Prostate gland (tissue), 2 donors: ENCODE measurements at regions not wholly inside any gene's neighbourhood (a gene's known extent, or its start where the extent isn't known, plus 50 kb on each side); places are given as distances from the start of the nearest gene placed in this dataset.

Experiments
- DNase-seq: peaks from one replicate; pipeline ENCODE4 v3.0.0-alpha.2; 2019; ENCODE audit warnings: low spot score
- H3K27ac ChIP-seq, 2 donors: fragments of 200-600 bp; sonication (generic); 2 replicates each; pipeline ENCODE4 v1.5.1; 2017 to 2019
- H3K27me3 ChIP-seq: fragments of 200-600 bp; sonication (generic); replicated peaks from 2 replicates; pipeline ENCODE4 v1.5.1; 2019; ENCODE audit not compliant: insufficient read depth
- H3K36me3 ChIP-seq, 2 donors: fragments of 200-600 bp; sonication (generic); 1 replicate in 1 of 2; 2 replicates in 1 of 2; pipeline versions ENCODE4 v1.5.1 to v1.8.1; 2017 to 2019
- H3K4me1 ChIP-seq: fragments of 200-600 bp; sonication (generic); replicated peaks from 2 replicates; pipeline ENCODE4 v1.5.1; 2019
- H3K4me3 ChIP-seq, 2 donors: fragments of 200-600 bp; sonication (generic); 2 replicates each; pipeline ENCODE4 v1.5.1; 2017 to 2019
- H3K9me3 ChIP-seq: fragments of 200-600 bp; sonication (generic); 2 replicates; pipeline ENCODE4 v1.5.1; 2017
- CTCF ChIP-seq, 4 experiments: fragments of 200-600 bp in 2 of 4; fragments of 450-650 bp in 2 of 4; sonication (generic) in 2 of 4; IDR thresholded peaks; 1 replicate in 3 of 4; 2 replicates in 1 of 4; pipeline ENCODE4 v1.5.1; 2016 to 2019; ENCODE audit warnings: antibody characterized with exemption in 4 of 4, mild to moderate bottlenecking in 2 of 4, moderate library complexity in 2 of 4
- POLR2A ChIP-seq: fragments of 450-650 bp; IDR thresholded peaks from one replicate; pipeline ENCODE4 v1.6.1; 2016; ENCODE audit warnings: antibody characterized with exemption, mild to moderate bottlenecking
- POLR2AphosphoS5 ChIP-seq: sonication (generic); formaldehyde crosslinking; IDR thresholded peaks from one replicate; pipeline ENCODE4 v1.6.1; 2017; ENCODE audit warnings: antibody characterized with exemption
- WGBS: methylation state at CpG from one replicate; pipeline ENCODE4 v1.1.5; 2018; 5-methylcytosine and 5-hydroxymethylcytosine counted together
- intact Hi-C: fragments of 100-400 bp; cut with DNase I; formaldehyde crosslinking; loops from one replicate; pipeline ENCODE4 v1.14.2; 2022

- H3K36me3 ChIP-seq = no peaks in the 10 kb centered on the region
- no peaks in the 10 kb centered on the region for H3K27me3 ChIP-seq
- no peak for TF ChIP-seq CTCF (IDR thresholded peaks at IDR 0.05)
- TF ChIP-seq POLR2AphosphoS5 = no peak
- no peak for TF ChIP-seq POLR2A
- DNase-seq = no peak
- H3K4me1 ChIP-seq = no peaks in the 10 kb centered on the region
- H3K4me3 ChIP-seq = no peak overlapping the region
- no peak overlapping the region for H3K27ac ChIP-seq
- intact Hi-C loops = no loop called here
- WGBS = 76% methylated on average over 3 of the region's 3 CpGs
- no peaks in the 10 kb centered on the region for H3K9me3 ChIP-seq
These were observed 229.1 kb upstream of the FAT1 start for GRCh38 chr4:186952709-186953108.

GRCh38 chr4:186953599-186954260, 230.1 kb upstream of the FAT1 start:
- no peaks in the 10 kb centered on the region for H3K4me1 ChIP-seq
- H3K27me3 ChIP-seq = no peaks in the 10 kb centered on the region
- no peaks in the 10 kb centered on the region for H3K9me3 ChIP-seq
- TF ChIP-seq CTCF (IDR thresholded peaks at IDR 0.05) = no peak
- TF ChIP-seq POLR2A = no peak
- TF ChIP-seq POLR2AphosphoS5 = no peak
- 85% methylated on average over 13 of the region's 13 CpGs for WGBS
- no peak overlapping the region for H3K27ac ChIP-seq
- intact Hi-C loops = no loop called here
- H3K4me3 ChIP-seq = no peak overlapping the region
- H3K36me3 ChIP-seq = no peaks in the 10 kb centered on the region
- DNase-seq = no peak

GRCh38 chr4:186954509-186954908, 230.9 kb upstream of the FAT1 start:
- DNase-seq = no peak
- H3K27me3 ChIP-seq = no peaks in the 10 kb centered on the region
- no peaks in the 10 kb centered on the region for H3K9me3 ChIP-seq
- WGBS = 91% methylated on average over 5 of the region's 5 CpGs
- no peak overlapping the region for H3K27ac ChIP-seq
- H3K4me1 ChIP-seq = no peaks in the 10 kb centered on the region
- H3K4me3 ChIP-seq = no peak overlapping the region
- no peaks in the 10 kb centered on the region for H3K36me3 ChIP-seq
- intact Hi-C loops = no loop called here
- TF ChIP-seq POLR2AphosphoS5 (no peak), CTCF (IDR thresholded peaks at IDR 0.05) (no peak), POLR2A (no peak)

- no peak for DNase-seq
- WGBS = 88% methylated on average over 7 of the region's 7 CpGs
- Histone ChIP-seq H3K27ac (no peak overlapping the region), H3K27me3 (no peaks in the 10 kb centered on the region), H3K4me3 (no peak overlapping the region), H3K36me3 (no peaks in the 10 kb centered on the region), H3K9me3 (no peaks in the 10 kb centered on the region), H3K4me1 (no peaks in the 10 kb centered on the region)
- intact Hi-C loops = no loop called here
- TF ChIP-seq POLR2A (no peak), CTCF (IDR thresholded peaks at IDR 0.05) (no peak), POLR2AphosphoS5 (no peak)
These were observed 231.3 kb upstream of the FAT1 start for GRCh38 chr4:186954956-186955355.

GRCh38 chr4:186957952-186958555, 234.4 kb upstream of the FAT1 start:
- H3K4me3 ChIP-seq = no peak overlapping the region
- no peaks in the 10 kb centered on the region for H3K4me1 ChIP-seq
- TF ChIP-seq CTCF (IDR thresholded peaks at IDR 0.05) = no peak
- intact Hi-C loops = no loop called here
- no peaks in the 10 kb centered on the region for H3K27me3 ChIP-seq
- no peaks in the 10 kb centered on the region for H3K9me3 ChIP-seq
- no peak for DNase-seq
- H3K36me3 ChIP-seq = no peaks in the 10 kb centered on the region
- 51% methylated on average over 3 of the region's 3 CpGs for WGBS
- H3K27ac ChIP-seq = no peak overlapping the region
